Neural crest cell (in vitro differentiated cells): ENCODE measurements at regions not wholly inside any gene's neighbourhood (a gene's known extent, or its start where the extent isn't known, plus 50 kb on each side); places are given as distances from the start of the nearest gene placed in this dataset.

Experiments used
- DNase-seq: peaks from one replicate; pipeline ENCODE4 v3.0.0; 2021; ENCODE audit warnings: low read depth, mixed read lengths, low spot score
- H3K27ac Mint-ChIP-seq: one replicate; pipeline ENCODE4 v1.8.0; 2021; ENCODE audit warnings: mild to moderate bottlenecking, mixed read lengths; ENCODE audit not compliant: unreplicated experiment
- H3K27me3 Mint-ChIP-seq: 2 replicates; pipeline ENCODE4 v1.8.0; 2021; ENCODE audit warnings: low read depth, mild to moderate bottlenecking, mixed read lengths
- H3K36me3 Mint-ChIP-seq: 2 replicates; pipeline ENCODE4 v1.8.0; 2021; ENCODE audit warnings: low read depth, mild to moderate bottlenecking, mixed read lengths
- H3K4me1 Mint-ChIP-seq: 2 replicates; pipeline ENCODE4 v1.8.0; 2021; ENCODE audit warnings: mixed read lengths
- H3K4me3 Mint-ChIP-seq: one replicate; pipeline ENCODE4 v1.8.0; 2021; ENCODE audit warnings: mild to moderate bottlenecking, mixed read lengths
- H3K9me3 Mint-ChIP-seq: 2 replicates; pipeline ENCODE4 v1.8.0; 2021; ENCODE audit warnings: mixed read lengths
- TF ChIP-seq, protein P1 (sequence below): fragments of 200-600 bp; sonication (generic); conservative IDR thresholded peaks from 2 replicates; pipeline ENCODE4 v1.5.0; 2021; ENCODE audit warnings: antibody characterized with exemption, mild to moderate bottlenecking

DNA sequence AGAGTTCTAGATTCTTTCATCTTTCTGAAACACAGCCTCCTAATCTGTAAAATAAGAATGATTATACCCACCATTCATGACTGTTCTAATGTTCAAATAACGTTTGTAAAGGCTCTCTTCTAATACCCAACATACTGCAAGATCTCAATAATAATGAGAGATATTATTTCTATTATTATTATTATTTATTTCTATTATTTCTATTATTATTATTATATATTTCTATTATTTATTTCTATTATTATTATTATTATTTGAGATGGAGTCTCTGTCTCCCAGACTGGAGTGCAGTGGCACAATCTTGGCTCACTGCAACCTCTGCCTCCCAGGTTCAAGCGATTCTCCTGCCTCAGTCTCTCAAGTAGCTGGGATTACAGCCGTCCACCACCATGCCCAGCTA lies 395.5 kb downstream of the EFNB2 start:
- H3K9me3 Mint-ChIP-seq, result peaks cover 9% of the 10 kb centered on the region
- no peaks in the 10 kb centered on the region for H3K27me3 Mint-ChIP-seq
- peaks cover 6% of the 10 kb centered on the region for H3K36me3 Mint-ChIP-seq
- H3K27ac Mint-ChIP-seq, result no peak overlapping the region
- TF ChIP-seq, protein P1, sequence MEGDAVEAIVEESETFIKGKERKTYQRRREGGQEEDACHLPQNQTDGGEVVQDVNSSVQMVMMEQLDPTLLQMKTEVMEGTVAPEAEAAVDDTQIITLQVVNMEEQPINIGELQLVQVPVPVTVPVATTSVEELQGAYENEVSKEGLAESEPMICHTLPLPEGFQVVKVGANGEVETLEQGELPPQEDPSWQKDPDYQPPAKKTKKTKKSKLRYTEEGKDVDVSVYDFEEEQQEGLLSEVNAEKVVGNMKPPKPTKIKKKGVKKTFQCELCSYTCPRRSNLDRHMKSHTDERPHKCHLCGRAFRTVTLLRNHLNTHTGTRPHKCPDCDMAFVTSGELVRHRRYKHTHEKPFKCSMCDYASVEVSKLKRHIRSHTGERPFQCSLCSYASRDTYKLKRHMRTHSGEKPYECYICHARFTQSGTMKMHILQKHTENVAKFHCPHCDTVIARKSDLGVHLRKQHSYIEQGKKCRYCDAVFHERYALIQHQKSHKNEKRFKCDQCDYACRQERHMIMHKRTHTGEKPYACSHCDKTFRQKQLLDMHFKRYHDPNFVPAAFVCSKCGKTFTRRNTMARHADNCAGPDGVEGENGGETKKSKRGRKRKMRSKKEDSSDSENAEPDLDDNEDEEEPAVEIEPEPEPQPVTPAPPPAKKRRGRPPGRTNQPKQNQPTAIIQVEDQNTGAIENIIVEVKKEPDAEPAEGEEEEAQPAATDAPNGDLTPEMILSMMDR, result no peak
- peaks cover 4% of the 10 kb centered on the region for H3K4me1 Mint-ChIP-seq
- no peak overlapping the region for H3K4me3 Mint-ChIP-seq
- no peak for DNase-seq

DNA sequence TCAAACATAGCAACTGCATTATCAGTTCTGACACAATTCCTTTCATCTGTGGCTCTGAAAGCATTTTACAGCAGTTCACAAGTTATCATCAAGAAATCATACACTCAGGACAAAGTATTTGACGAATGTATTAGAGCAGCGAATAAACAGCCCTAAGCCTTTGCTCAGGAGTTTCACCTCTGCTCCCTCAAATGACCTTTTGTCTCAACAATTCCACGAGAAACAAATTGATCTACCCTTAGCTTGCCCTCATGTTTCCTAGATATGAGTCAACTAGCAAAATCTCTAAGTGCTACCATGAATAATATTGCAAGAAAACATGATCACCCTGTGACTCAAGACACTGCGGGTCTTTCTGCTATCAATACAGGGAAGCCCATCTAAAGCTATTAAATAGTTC lies 396.1 kb downstream of the EFNB2 start:
- H3K9me3 Mint-ChIP-seq, result peaks cover 12% of the 10 kb centered on the region
- DNase-seq, result no peak
- no peak overlapping the region for H3K27ac Mint-ChIP-seq
- H3K36me3 Mint-ChIP-seq, result peaks cover 6% of the 10 kb centered on the region
- H3K4me1 Mint-ChIP-seq, result peaks cover 4% of the 10 kb centered on the region
- no peaks in the 10 kb centered on the region for H3K27me3 Mint-ChIP-seq
- no peak overlapping the region for H3K4me3 Mint-ChIP-seq
- TF ChIP-seq, protein P1, result no peak

DNA sequence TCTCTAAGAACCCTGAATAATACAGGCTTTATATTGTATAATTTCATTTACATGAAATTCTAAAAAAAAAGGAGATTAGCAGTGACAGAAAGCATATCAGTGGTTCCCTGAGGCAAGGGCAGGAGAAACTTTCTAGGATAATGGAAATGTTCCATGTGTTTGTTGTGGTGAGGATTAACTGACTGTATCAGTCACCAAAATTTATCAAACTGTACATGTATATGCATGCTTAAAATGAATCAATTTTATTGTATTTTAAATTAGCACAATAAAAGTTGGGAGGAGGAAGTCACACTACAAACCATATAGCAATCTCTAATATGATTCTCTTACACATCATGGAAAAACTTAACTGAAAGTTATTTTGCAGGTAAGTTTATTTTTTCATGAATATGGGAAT lies 396.8 kb downstream of the EFNB2 start:
- H3K27me3 Mint-ChIP-seq, result no peaks in the 10 kb centered on the region
- peaks cover 15% of the 10 kb centered on the region for H3K9me3 Mint-ChIP-seq
- TF ChIP-seq, protein P1, result no peak
- H3K4me3 Mint-ChIP-seq, result no peak overlapping the region
- peaks cover 9% of the 10 kb centered on the region for H3K36me3 Mint-ChIP-seq
- H3K27ac Mint-ChIP-seq, result no peak overlapping the region
- H3K4me1 Mint-ChIP-seq, result peaks cover 4% of the 10 kb centered on the region
- DNase-seq, result no peak

DNA sequence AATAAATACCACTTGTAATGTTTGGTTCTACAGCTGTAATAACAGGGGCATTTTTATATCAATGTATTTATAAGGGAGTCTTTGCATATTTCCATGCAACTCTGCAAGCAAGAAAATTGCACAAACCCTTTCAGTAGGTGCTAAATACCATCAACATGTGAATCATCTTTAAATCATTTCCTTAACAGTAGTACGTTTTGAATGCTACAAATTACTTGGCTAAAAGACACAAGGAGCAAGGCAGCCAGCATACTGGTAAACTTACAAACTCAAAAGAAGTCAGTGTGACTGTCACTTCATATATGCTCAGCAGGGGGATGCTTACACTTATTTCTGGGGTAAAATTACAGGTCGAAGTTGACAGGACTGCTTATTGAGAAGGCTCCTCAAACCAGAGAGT lies 402.4 kb downstream of the EFNB2 start:
- peaks cover 23% of the 10 kb centered on the region for H3K36me3 Mint-ChIP-seq
- H3K4me1 Mint-ChIP-seq, result peaks cover 5% of the 10 kb centered on the region
- H3K27ac Mint-ChIP-seq, result no peak overlapping the region

DNA sequence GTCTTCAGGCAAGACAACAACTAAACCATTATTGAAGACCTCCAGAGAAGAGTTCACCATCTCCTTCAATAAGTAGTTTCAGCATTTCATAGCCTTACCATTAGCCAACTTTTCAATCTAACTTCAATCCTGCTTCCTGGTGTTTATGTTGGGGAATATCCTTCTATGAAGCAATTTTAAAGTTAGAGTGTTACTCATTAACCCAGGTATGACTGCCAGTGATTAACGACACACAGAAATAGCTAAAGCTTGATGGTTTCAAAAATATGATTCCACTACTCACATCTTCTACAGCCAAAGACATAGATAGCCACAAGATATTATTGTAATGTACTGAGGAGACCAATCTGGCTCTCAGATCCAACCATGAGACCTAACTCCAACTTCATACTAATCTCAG lies 403.2 kb downstream of the EFNB2 start:
- TF ChIP-seq, protein P1, result no peak
- peaks cover 26% of the 10 kb centered on the region for H3K36me3 Mint-ChIP-seq
- no peaks in the 10 kb centered on the region for H3K27me3 Mint-ChIP-seq
- H3K4me3 Mint-ChIP-seq, result no peak overlapping the region
- H3K27ac Mint-ChIP-seq, result no peak overlapping the region
- peaks cover 31% of the 10 kb centered on the region for H3K9me3 Mint-ChIP-seq
- peaks cover 10% of the 10 kb centered on the region for H3K4me1 Mint-ChIP-seq
- DNase-seq, result no peak

More for the DNA sequence above, 402.4 kb downstream of the EFNB2 start:
- Mint-ChIP-seq H3K4me3 (no peak overlapping the region), H3K9me3 (peaks cover 28% of the 10 kb centered on the region), H3K27me3 (no peaks in the 10 kb centered on the region)
- no peak for DNase-seq
- TF ChIP-seq, protein P1, result no peak

DNA sequence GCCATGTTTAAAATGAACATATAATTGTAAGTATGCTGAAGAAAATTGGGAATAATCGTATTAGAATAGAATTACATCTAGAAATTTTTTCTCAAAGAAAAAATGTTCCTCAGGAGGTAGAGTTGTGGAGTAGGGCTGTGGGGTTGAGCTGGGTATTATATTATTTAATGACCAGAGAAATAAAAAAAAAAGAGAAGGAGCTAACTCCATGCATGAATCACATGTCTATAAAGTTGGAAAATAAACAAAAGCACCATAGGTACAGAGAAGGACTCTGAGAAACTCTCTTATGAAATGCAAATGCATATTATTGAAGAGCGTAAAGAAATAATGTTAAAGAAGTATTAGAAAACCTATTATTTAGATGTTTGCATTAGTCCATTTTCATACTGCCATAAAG lies 405.5 kb downstream of the EFNB2 start:
- no peak for DNase-seq
- Mint-ChIP-seq H3K9me3 (peaks cover 24% of the 10 kb centered on the region), H3K36me3 (peaks cover 20% of the 10 kb centered on the region), H3K27me3 (no peaks in the 10 kb centered on the region), H3K4me3 (no peak overlapping the region), H3K27ac (no peak overlapping the region), H3K4me1 (peaks cover 5% of the 10 kb centered on the region)
- TF ChIP-seq, protein P1, result no peak
